AG09319 (cell line): ENCODE measurements at regions not wholly inside any gene's neighbourhood (a gene's known extent, or its start where the extent isn't known, plus 50 kb on each side); places are given as distances from the start of the nearest gene placed in this dataset.

Experiments
- DNase-seq: peaks from one replicate; pipeline ENCODE4 v3.0.0-alpha.2; 2010; ENCODE audit warnings: low read depth; ENCODE audit errors: extremely low read depth
- TF ChIP-seq, protein P1 (sequence below): IDR thresholded peaks from 2 replicates; pipeline ENCODE4 v1.5.1; 2011; ENCODE audit warnings: low read depth, mild to moderate bottlenecking, inconsistent platforms, low read length, moderate library complexity

DNA sequence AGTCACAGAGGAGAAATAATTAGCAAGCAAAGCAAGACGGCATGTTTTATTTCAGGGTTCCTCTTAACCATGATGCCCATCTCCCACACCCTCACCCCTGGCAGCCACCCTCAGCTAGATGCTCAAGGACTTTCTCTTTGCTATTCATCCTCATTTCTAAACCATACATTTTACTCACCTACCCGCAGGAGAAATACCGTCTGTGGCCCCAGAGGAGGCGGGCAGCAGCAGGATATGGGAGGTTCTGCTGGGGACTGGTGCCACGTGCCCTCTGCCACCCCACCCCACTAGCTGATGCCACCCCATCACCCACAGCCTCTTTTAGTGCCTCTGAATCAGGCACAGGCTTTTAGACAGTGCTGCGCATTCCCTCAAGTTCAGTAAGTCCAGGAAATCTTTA lies 168.7 kb upstream of the ITGB1 start:
- DNase-seq = no peak
- TF ChIP-seq, protein P1, sequence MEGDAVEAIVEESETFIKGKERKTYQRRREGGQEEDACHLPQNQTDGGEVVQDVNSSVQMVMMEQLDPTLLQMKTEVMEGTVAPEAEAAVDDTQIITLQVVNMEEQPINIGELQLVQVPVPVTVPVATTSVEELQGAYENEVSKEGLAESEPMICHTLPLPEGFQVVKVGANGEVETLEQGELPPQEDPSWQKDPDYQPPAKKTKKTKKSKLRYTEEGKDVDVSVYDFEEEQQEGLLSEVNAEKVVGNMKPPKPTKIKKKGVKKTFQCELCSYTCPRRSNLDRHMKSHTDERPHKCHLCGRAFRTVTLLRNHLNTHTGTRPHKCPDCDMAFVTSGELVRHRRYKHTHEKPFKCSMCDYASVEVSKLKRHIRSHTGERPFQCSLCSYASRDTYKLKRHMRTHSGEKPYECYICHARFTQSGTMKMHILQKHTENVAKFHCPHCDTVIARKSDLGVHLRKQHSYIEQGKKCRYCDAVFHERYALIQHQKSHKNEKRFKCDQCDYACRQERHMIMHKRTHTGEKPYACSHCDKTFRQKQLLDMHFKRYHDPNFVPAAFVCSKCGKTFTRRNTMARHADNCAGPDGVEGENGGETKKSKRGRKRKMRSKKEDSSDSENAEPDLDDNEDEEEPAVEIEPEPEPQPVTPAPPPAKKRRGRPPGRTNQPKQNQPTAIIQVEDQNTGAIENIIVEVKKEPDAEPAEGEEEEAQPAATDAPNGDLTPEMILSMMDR = no peak

DNA sequence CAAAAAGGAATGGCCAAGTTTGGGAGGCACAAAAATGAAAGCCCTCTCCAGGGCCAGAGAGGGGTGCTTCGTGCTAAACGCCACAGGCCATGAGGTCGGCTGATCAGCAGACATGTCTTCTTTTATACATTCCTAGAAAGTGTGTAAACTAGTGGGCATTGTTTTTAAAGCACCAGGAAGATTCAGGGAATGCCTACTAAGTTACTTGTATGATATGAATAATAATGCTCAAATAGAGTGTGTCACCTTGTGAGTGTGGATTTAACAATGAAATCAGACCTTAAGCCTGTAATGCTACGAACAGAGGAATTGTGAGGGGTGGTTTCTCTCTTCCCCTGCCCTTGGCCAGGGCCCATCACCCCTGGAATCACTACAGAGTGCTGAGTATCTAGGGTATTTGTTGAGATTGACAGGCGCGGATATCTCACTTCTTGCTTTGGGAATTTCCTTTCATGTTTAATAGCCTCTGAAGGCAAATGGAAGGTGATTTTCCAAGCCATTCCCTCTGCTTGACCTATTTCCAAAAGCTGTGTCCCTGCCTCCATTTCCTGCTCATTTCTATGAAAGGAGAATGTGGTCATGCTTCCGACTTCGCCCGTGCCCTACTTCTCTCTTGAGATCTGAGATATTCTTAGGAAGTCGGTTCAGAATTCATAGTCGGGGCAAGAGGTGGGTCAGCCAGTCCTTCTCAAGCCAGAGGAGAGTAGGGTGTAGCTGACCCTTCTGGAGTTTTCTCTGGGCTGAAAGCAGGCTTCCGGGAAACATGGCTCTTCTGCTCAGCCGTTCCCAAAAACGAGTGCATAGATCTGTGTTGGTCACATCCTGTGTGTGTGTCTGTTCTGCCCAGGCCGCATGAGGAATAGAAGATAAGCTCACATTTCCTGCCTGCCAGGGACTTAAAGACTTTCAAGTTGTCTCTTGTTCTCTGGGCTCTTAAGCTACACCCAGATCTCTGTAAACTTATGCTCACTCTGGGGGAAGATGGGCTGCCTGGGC lies 167.8 kb upstream of the ITGB1 start:
- TF ChIP-seq, protein P1 = no peak
- DNase-seq = no peak

DNA sequence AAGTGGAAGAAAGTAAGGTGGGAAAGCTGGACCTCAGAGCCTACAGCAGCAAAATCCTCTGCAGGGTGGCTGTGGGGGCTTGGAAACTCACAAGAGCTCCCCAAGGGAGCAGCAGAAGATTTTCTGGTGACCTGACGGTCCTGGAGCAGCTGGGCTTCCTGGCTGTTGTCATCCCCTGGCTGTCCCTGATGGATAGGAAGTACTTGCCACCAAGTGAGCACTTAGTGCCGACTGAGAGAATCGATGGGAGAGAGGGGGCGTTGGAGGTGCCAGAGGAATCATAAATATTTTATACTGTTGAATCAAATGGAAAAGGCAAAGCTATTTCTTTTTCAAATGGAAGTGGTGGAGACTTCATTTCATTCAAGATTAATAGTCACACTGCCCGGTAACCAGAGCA lies 167.1 kb upstream of the ITGB1 start:
- DNase-seq = no peak
- TF ChIP-seq, protein P1 = no peak

DNA sequence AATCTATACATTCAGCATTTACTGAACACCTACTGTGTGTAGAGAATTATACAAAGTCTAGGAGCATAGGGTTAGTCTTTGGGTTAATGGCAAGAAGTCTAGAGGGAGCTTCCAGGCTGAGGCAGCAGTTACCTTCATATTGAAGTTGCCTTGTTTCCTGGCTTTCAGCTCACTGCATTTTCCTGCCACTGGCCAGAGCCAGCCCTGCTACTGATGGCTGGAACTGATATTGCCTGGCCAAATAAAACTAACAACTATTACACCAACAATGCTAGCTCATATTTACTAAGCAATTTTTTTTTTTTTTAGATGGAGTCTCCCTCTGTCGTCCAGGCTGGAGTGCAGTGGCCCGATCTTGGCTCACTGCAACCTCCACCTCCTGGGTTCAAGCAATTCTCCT lies 165.7 kb upstream of the ITGB1 start:
- TF ChIP-seq, protein P1 = no peak
- no peak for DNase-seq

DNA sequence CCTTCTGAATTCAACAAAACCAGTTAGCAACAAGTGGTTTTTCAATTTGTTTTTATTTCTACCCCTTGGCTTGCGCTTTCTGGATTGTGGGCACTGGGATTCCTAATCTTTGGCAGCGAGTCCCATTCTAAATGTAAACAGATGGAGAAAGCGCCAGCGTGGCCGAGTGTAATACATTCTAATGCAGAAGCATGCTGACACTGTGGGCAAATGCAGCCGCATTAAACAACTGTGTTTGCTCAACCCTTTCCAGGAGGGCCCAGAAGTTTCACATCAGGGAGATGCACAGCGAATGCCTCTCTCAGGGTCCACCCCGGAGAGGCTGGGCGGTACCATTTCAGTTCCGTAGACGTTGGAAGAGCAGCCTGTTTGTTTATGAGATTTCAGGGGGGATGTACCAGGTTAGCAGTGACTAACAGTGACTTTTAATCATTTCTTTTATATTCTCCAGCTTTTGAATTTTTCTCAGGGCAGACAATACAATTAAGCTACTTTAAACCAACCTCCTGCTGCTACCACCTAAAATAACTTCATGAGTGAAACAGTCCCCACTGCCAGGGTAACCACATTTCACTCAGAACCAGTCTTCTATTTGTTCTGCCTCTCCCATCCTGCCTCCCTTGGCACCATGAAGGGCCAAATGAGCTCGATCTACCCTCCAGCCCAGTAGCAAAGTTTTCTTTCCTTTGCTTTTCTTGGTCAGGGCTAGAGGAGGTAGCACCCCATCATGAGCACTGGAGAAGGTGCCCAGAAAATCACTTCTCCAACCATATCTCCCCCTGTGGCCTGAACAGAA lies 164.2 kb upstream of the ITGB1 start:
- TF ChIP-seq, protein P1 = no peak
- peak; percentile 94 for DNase-seq

DNA sequence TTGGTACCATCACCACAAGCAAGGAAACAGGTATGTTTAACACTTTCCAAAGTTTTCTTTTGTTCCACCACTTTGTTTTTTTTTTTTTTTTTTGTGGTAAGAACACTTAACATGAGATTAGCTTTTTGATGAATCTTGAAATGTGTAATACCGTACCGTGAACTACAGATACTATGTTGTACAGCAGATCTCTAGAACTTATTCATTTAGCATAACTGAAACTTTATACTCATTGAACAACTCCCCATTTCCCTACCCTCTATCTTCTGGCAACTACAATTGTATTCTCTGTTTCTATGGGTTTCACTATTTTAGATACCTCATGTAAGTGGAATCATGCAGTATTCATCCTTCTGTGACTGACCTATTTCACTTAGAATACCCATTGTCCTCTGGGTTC lies 162.7 kb upstream of the ITGB1 start:
- TF ChIP-seq, protein P1 = no peak

DNA sequence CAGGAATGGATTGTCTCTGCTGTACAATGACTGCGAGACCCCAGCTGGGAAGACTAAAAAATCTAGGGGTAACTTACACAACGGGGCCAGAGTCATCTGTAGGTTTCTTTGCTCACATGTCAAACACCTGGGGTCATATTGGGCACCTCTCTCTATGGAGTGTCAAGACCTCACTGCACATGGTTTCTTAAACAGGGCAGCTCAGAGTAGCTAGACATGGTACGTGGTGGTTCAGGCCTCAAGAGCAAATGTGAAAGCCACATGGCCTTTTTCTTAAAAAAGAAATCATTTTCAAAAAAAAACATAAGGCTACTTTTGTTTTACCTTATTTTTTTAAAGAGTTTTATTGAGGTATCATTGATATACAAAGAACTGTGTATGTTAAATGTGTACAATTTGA lies 162.2 kb upstream of the ITGB1 start:
- no peak for DNase-seq
- TF ChIP-seq, protein P1 = no peak

More for the DNA sequence above, 162.7 kb upstream of the ITGB1 start:
- DNase-seq = no peak
